ENCODE measurements at regions not wholly inside any gene's neighbourhood (a gene's known extent, or its start where the extent isn't known, plus 50 kb on each side); places are given as distances from the start of the nearest gene placed in this dataset.

- DNase-seq = no peak
Measured at GRCh38 chr5:135199919-135200318, 165.9 kb upstream of the PITX1 start.

- DNase-seq = no peak
Measured at GRCh38 chr5:135196483-135196882, 162.5 kb upstream of the PITX1 start.

GRCh38 chr5:135195270-135195608 is 161.2 kb upstream of the PITX1 start:
- DNase-seq = no peak

GRCh38 chr5:135194573-135195269 is 160.7 kb upstream of the PITX1 start:
- DNase-seq = no peak

- DNase-seq = no peak
Measured at GRCh38 chr5:135194126-135194488, 160.1 kb upstream of the PITX1 start.

GRCh38 chr5:135193213-135194125 is 159.4 kb upstream of the PITX1 start:
- no peak for DNase-seq

- no peak for DNase-seq
Measured at GRCh38 chr5:135192351-135192750, 158.3 kb upstream of the PITX1 start.

GRCh38 chr5:135191084-135191826 is 157.2 kb upstream of the PITX1 start:
- peak; percentile 71 for DNase-seq

GRCh38 chr5:135190416-135191083 is 156.5 kb upstream of the PITX1 start:
- DNase-seq = no peak

- no peak for DNase-seq
Measured at GRCh38 chr5:135189024-135189423, 155.0 kb upstream of the PITX1 start.

GRCh38 chr5:135188233-135188914 is 154.3 kb upstream of the PITX1 start:
- DNase-seq = no peak

GRCh38 chr5:135186662-135187522 is 152.9 kb upstream of the PITX1 start:
- DNase-seq = no peak

- DNase-seq = no peak
Measured at GRCh38 chr5:135185481-135186065, 151.5 kb upstream of the PITX1 start.

- no peak for DNase-seq
Measured at GRCh38 chr5:135184646-135185045, 150.6 kb upstream of the PITX1 start.

- no peak for DNase-seq
Measured at GRCh38 chr5:135183464-135183863, 149.4 kb upstream of the PITX1 start.

GRCh38 chr5:135182675-135183074 is 148.6 kb upstream of the PITX1 start:
- no peak for DNase-seq

GRCh38 chr5:135181653-135182052 is 147.6 kb upstream of the PITX1 start:
- DNase-seq = no peak

GRCh38 chr5:135179308-135179980 is 145.4 kb upstream of the PITX1 start:
- no peak for DNase-seq

GRCh38 chr5:135178476-135179155 is 144.6 kb upstream of the PITX1 start:
- DNase-seq = no peak

GRCh38 chr5:135177591-135177990 is 143.6 kb upstream of the PITX1 start:
- no peak for DNase-seq
